ENCODE measurements at regions not wholly inside any gene's neighbourhood (a gene's known extent, or its start where the extent isn't known, plus 50 kb on each side); places are given as distances from the start of the nearest gene placed in this dataset.

- no peaks in the 10 kb centered on the region for H3K27me3 ChIP-seq
- no peak overlapping the region for H3K4me3 ChIP-seq
- no peak overlapping the region for H3K27ac ChIP-seq
- TF ChIP-seq, protein P1, sequence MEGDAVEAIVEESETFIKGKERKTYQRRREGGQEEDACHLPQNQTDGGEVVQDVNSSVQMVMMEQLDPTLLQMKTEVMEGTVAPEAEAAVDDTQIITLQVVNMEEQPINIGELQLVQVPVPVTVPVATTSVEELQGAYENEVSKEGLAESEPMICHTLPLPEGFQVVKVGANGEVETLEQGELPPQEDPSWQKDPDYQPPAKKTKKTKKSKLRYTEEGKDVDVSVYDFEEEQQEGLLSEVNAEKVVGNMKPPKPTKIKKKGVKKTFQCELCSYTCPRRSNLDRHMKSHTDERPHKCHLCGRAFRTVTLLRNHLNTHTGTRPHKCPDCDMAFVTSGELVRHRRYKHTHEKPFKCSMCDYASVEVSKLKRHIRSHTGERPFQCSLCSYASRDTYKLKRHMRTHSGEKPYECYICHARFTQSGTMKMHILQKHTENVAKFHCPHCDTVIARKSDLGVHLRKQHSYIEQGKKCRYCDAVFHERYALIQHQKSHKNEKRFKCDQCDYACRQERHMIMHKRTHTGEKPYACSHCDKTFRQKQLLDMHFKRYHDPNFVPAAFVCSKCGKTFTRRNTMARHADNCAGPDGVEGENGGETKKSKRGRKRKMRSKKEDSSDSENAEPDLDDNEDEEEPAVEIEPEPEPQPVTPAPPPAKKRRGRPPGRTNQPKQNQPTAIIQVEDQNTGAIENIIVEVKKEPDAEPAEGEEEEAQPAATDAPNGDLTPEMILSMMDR (IDR thresholded peaks at IDR 0.05) = no peak
- H3K36me3 ChIP-seq = no peaks in the 10 kb centered on the region
- H3K9me3 ChIP-seq = peaks cover 0 to 45% (median 14%) of the 10 kb centered on the region in 11 donors
- intact Hi-C loops (cut with DNase I) = no loop called here
- DNase-seq = no peak
- WGBS, 2 donors = 81 to 88% methylated on average over 1 of the region's 1 CpG
- H3K4me1 ChIP-seq = no peaks in the 10 kb centered on the region
- ATAC-seq = no peak
Measured at GRCh38 chr9:29144476-29144875, 1571.2 kb upstream of the C9orf72 start.

DNA sequence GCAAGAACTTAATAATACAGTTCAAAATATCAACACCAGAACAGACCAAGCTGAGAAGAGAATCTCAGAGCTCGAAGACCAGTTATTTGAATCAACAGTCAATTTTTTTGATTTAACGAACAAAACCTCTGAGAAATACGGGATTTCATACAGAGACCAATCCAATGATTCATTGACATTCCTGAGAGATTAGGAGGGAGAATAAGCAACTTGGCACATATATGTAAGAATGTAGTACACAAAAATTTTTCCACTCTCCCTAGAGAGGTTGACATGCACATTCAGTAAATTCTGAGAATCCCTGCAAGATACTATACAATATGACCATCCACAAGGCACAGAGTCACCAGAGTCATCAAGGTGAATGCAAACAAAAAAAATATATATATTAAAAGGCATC lies 1577.3 kb upstream of the C9orf72 start:
- no peak overlapping the region for H3K4me3 ChIP-seq
- H3K27ac ChIP-seq = no peak overlapping the region
- no peak for DNase-seq
- H3K36me3 ChIP-seq = no peaks in the 10 kb centered on the region
- no peak for ATAC-seq
- intact Hi-C loops (cut with DNase I) = no loop called here
- H3K4me1 ChIP-seq = no peaks in the 10 kb centered on the region
- peaks cover 0 to 5% (median 0%) of the 10 kb centered on the region in 11 donors for H3K9me3 ChIP-seq
- 76 to 78% methylated on average over 3 of the region's 3 CpGs for WGBS, 2 donors
- no peaks in the 10 kb centered on the region for H3K27me3 ChIP-seq
- TF ChIP-seq, protein P1 (IDR thresholded peaks at IDR 0.05) = no peak

DNA sequence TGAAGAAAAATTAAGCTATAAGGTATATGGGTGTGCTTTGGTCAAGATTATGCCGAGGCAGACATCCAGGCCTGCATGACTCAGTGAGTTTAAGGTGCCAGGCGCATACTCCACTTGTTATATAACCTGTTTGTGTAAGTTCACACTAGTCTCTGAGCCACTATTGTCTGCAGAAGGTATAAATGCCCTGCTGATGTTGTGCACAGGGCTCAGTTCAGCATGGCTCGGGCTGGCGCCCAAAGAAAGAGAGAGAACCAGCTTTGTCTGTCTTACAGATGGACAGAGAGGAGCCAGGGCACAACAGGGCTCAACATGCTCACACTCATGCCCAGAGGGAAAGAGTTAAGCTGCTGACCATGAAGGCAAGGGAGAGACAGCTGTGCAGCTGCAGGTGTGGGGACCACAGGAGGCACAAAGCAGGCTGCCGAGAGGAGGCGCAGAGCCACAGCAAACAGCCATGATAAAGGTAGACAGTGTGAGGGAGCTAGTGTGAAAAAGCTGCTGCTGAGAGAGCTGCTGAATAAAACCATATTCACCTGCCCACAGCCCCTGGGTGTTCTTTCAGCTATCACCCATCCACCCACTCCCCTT lies 1587.6 kb upstream of the C9orf72 start:
- TF ChIP-seq, protein P1 (IDR thresholded peaks at IDR 0.05) = no peak
- H3K36me3 ChIP-seq = no peaks in the 10 kb centered on the region
- H3K27ac ChIP-seq = no peak overlapping the region
- H3K27me3 ChIP-seq = no peaks in the 10 kb centered on the region
- 71 to 72% methylated on average over 6 of the region's 6 CpGs for WGBS, 2 donors
- H3K9me3 ChIP-seq = no peaks in the 10 kb centered on the region
- intact Hi-C loops (cut with DNase I) = no loop called here
- H3K4me3 ChIP-seq = no peak overlapping the region
- ATAC-seq = no peak
- H3K4me1 ChIP-seq = no peaks in the 10 kb centered on the region
- DNase-seq = no peak

GRCh38 chr9:29174136-29174535 lies 1600.9 kb upstream of the C9orf72 start:
- intact Hi-C loops (cut with DNase I) = no loop called here
- no peak for DNase-seq

More at GRCh38 chr9:29174136-29174535, 1600.9 kb upstream of the C9orf72 start:
- TF ChIP-seq, protein P1 (IDR thresholded peaks at IDR 0.05) = no peak
- no peaks in the 10 kb centered on the region for H3K27me3 ChIP-seq
- ATAC-seq = no peak
- peaks cover 0 to 4% (median 0%) of the 10 kb centered on the region in 11 donors for H3K9me3 ChIP-seq
- H3K27ac ChIP-seq = no peak overlapping the region
- H3K36me3 ChIP-seq = no peaks in the 10 kb centered on the region
- H3K4me3 ChIP-seq = no peak overlapping the region
- 65 to 78% methylated on average over 3 of the region's 3 CpGs for WGBS, 2 donors
- H3K4me1 ChIP-seq = no peaks in the 10 kb centered on the region
